Neural progenitor cell (in vitro differentiated cells): ENCODE measurements at regions not wholly inside any gene's neighbourhood (a gene's known extent, or its start where the extent isn't known, plus 50 kb on each side); places are given as distances from the start of the nearest gene placed in this dataset.

ENCODE experiments used
- DNase-seq: peaks from one replicate; pipeline ENCODE4 v3.0.0-alpha.2; 2016; ENCODE audit warnings: low spot score
- H2AFZ ChIP-seq: fragments of 200-600 bp; sonication (generic); replicated peaks from 2 replicates; pipeline ENCODE4 v1.6.1; 2016; ENCODE audit warnings: antibody characterized with exemption
- H3F3A ChIP-seq: fragments of 200-600 bp; sonication (generic); 2 replicates; pipeline ENCODE4 v1.6.1; 2016; ENCODE audit warnings: antibody characterized with exemption, low read depth
- H3K27ac ChIP-seq: fragments of 200-600 bp; sonication (generic); 2 replicates; pipeline ENCODE4 v1.5.1; 2016; ENCODE audit warnings: mild to moderate bottlenecking
- H3K27me3 ChIP-seq: fragments of 200-600 bp; sonication (generic); 2 replicates; pipeline ENCODE4 v1.6.1; 2016; ENCODE audit warnings: mild to moderate bottlenecking, moderate library complexity
- H3K36me3 ChIP-seq: fragments of 200-600 bp; sonication (generic); 2 replicates; pipeline ENCODE4 v1.5.1; 2016
- H3K4me1 ChIP-seq: fragments of 200-600 bp; sonication (generic); 2 replicates; pipeline ENCODE4 v1.6.1; 2016; ENCODE audit warnings: mixed run types
- H3K4me2 ChIP-seq: fragments of 200-600 bp; sonication (generic); 2 replicates; pipeline ENCODE4 v1.6.1; 2016
- H3K4me3 ChIP-seq: fragments of 200-600 bp; sonication (generic); 2 replicates; pipeline ENCODE4 v1.5.1; 2016
- H3K79me2 ChIP-seq: fragments of 200-600 bp; sonication (generic); 2 replicates; pipeline ENCODE4 v1.6.1; 2016; ENCODE audit warnings: low read depth
- H3K9ac ChIP-seq: fragments of 200-600 bp; sonication (generic); 2 replicates; pipeline ENCODE4 v1.6.1; 2016
- H3K9me3 ChIP-seq: fragments of 200-600 bp; sonication (generic); 2 replicates; pipeline ENCODE4 v1.5.1; 2016; ENCODE audit warnings: low read depth
- H4K20me1 ChIP-seq: fragments of 200-600 bp; sonication (generic); 2 replicates; pipeline ENCODE4 v1.6.1; 2016; ENCODE audit warnings: low read depth
- H3K27ac Mint-ChIP-seq: 3 replicates; pipeline ENCODE4 v1.8.0; 2021; ENCODE audit warnings: mixed read lengths
- H3K27me3 Mint-ChIP-seq: 2 replicates; pipeline ENCODE4 v1.8.0; 2022; ENCODE audit warnings: low read depth, mild to moderate bottlenecking, inconsistent platforms, moderate library complexity, mixed read lengths; ENCODE audit not compliant: insufficient read depth
- H3K36me3 Mint-ChIP-seq: 3 replicates; pipeline ENCODE4 v1.8.0; 2021; ENCODE audit warnings: mixed read lengths
- H3K4me1 Mint-ChIP-seq: 3 replicates; pipeline ENCODE4 v1.8.0; 2021; ENCODE audit warnings: mixed read lengths
- H3K4me3 Mint-ChIP-seq: 3 replicates; pipeline ENCODE4 v1.8.0; 2021; ENCODE audit warnings: mild to moderate bottlenecking, moderate library complexity, mixed read lengths
- H3K9me3 Mint-ChIP-seq: 3 replicates; pipeline ENCODE4 v1.8.0; 2020; ENCODE audit warnings: mixed read lengths
- EZH2 ChIP-seq: fragments of 200-600 bp; sonication (generic); IDR thresholded peaks from 2 replicates; pipeline ENCODE4 v1.6.1; 2017; ENCODE audit warnings: antibody characterized with exemption, mild to moderate bottlenecking, moderate library complexity
- EZH2phosphoT487 ChIP-seq: fragments of 200-600 bp; sonication (generic); IDR thresholded peaks from 2 replicates; pipeline ENCODE4 v1.6.1; 2017; ENCODE audit warnings: antibody characterized with exemption
- TF ChIP-seq, protein P1 (sequence below): fragments of 200-600 bp; sonication (generic); IDR thresholded peaks from 2 replicates; pipeline ENCODE4 v1.5.1; 2017; ENCODE audit warnings: antibody characterized with exemption, mild to moderate bottlenecking

DNA sequence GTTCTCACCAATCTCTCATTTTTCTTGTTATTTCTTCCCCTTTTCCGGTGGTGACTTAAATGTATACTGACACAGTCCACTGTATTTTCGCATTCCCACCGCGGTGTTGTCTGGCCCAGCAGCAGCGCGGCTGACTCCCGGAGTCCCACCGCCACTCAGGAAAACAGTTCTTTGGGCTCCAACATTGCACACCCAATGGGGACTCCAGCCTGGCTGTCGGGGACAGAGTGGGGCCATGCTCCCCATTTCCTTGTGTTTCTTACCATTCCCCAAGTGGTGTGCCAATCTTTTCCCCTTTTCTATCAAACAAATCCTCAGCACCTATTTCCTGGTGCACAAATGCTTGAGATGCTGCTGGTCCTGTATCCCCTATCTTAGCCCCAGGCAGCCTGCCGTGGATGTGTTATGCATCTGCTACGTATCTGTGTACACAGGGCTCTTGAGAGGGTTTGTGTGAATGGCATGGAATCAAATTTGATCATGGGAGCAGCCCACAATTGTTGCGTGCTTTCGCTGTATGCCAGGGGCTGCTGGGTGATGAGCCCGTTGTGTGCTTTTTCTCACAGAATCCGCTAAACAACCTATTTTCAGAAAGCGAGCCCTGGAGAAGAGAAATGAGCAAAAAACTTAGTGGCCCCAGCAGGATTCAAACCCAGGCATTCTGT lies 219.1 kb upstream of the RGMA start:
- Mint-ChIP-seq H3K27ac (peak overlapping the region; percentile 6), H3K9me3 (peaks cover 3% of the 10 kb centered on the region), H3K4me1 (peaks cover 35% of the 10 kb centered on the region), H3K4me3 (no peak overlapping the region), H3K27me3 (peaks cover 7% of the 10 kb centered on the region), H3K36me3 (no peaks in the 10 kb centered on the region)
- Histone ChIP-seq H3K4me2 (no peak overlapping the region), H4K20me1 (no peaks in the 10 kb centered on the region), H3K27ac (no peak overlapping the region), H3K27me3 (no peaks in the 10 kb centered on the region), H3K9me3 (no peaks in the 10 kb centered on the region), H2AFZ (no peak overlapping the region), H3F3A (peaks cover 29% of the 10 kb centered on the region), H3K36me3 (no peaks in the 10 kb centered on the region), H3K9ac (no peak overlapping the region), H3K79me2 (no peaks in the 10 kb centered on the region), H3K4me3 (no peak overlapping the region), H3K4me1 (peaks cover 34% of the 10 kb centered on the region)
- no peak for TF ChIP-seq EZH2phosphoT487
- no peak for TF ChIP-seq EZH2
- TF ChIP-seq, protein P1, sequence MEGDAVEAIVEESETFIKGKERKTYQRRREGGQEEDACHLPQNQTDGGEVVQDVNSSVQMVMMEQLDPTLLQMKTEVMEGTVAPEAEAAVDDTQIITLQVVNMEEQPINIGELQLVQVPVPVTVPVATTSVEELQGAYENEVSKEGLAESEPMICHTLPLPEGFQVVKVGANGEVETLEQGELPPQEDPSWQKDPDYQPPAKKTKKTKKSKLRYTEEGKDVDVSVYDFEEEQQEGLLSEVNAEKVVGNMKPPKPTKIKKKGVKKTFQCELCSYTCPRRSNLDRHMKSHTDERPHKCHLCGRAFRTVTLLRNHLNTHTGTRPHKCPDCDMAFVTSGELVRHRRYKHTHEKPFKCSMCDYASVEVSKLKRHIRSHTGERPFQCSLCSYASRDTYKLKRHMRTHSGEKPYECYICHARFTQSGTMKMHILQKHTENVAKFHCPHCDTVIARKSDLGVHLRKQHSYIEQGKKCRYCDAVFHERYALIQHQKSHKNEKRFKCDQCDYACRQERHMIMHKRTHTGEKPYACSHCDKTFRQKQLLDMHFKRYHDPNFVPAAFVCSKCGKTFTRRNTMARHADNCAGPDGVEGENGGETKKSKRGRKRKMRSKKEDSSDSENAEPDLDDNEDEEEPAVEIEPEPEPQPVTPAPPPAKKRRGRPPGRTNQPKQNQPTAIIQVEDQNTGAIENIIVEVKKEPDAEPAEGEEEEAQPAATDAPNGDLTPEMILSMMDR, result no peak
- DNase-seq, result no peak

DNA sequence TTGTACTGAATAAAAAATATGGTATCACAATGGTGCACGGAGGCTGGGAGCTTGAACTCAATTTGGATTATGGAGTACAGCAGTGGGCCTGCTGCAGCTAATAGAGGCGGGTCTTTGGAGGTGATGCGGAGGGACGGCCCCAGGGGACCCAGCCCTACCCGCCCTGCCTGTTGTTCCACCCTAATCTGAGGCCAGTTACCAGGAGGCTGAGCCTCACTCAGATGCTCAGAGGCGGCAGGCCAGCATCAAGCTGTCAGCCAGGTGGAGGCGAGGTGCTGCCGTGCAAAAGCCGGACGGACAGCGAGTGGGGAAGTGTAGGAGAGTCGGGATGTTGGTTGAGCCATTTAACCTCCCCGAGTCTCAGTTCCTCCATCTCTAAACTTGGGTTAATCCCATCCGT lies 218.5 kb upstream of the RGMA start:
- Mint-ChIP-seq H3K27ac (peak overlapping the region; percentile 61), H3K27me3 (peaks cover 7% of the 10 kb centered on the region), H3K4me1 (peaks cover 28% of the 10 kb centered on the region), H3K9me3 (peaks cover 3% of the 10 kb centered on the region), H3K36me3 (no peaks in the 10 kb centered on the region), H3K4me3 (no peak overlapping the region)
- Histone ChIP-seq H3K27me3 (no peaks in the 10 kb centered on the region), H3K27ac (no peak overlapping the region), H3K79me2 (no peaks in the 10 kb centered on the region), H3K36me3 (no peaks in the 10 kb centered on the region), H2AFZ (no peak overlapping the region), H3K9ac (no peak overlapping the region), H3K4me3 (no peak overlapping the region), H3K4me1 (peaks cover 27% of the 10 kb centered on the region), H4K20me1 (no peaks in the 10 kb centered on the region), H3K4me2 (no peak overlapping the region), H3F3A (peaks cover 22% of the 10 kb centered on the region), H3K9me3 (no peaks in the 10 kb centered on the region)
- DNase-seq, result peak; percentile 33
- TF ChIP-seq, protein P1, result no peak
- no peak for TF ChIP-seq EZH2phosphoT487
- no peak for TF ChIP-seq EZH2

DNA sequence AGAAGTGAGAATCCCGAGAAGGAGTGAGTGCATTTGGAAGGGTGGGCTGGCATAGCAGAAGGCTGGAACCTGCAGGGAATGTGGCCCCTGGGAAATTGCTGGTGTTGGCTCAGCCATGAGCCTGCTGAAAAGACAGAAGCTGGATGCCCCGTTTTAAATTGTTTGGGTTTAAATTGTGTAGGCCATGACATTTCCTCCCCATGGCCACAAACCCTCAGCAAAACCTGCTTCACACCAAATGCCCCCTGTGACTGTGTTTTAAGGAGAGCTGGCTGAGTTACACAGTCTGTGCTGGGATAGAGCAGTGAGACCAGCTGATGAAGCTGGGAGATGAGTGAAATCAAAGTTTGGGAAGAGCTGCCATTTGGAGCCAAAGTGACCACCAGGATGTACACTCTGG lies 216.3 kb upstream of the RGMA start:
- peak overlapping the region; percentile 57 for H3K27ac Mint-ChIP-seq
- no peak for DNase-seq
- H3K27me3 Mint-ChIP-seq, result peaks cover 10% of the 10 kb centered on the region

More for the DNA sequence above, 216.3 kb upstream of the RGMA start:
- no peaks in the 10 kb centered on the region for H4K20me1 ChIP-seq
- H3F3A ChIP-seq, result peaks cover 6% of the 10 kb centered on the region
- no peaks in the 10 kb centered on the region for H3K27me3 ChIP-seq
- H3K4me1 ChIP-seq, result peaks cover 13% of the 10 kb centered on the region
- no peaks in the 10 kb centered on the region for H3K9me3 ChIP-seq
- no peaks in the 10 kb centered on the region for H3K36me3 ChIP-seq
- no peak overlapping the region for H3K4me3 ChIP-seq
- TF ChIP-seq EZH2 (no peak), EZH2phosphoT487 (no peak)
- TF ChIP-seq, protein P1, result no peak
- no peak overlapping the region for H2AFZ ChIP-seq
- H3K79me2 ChIP-seq, result no peaks in the 10 kb centered on the region
- no peak overlapping the region for H3K4me3 Mint-ChIP-seq
- peaks cover 23% of the 10 kb centered on the region for H3K4me1 Mint-ChIP-seq
- peaks cover 5% of the 10 kb centered on the region for H3K9me3 Mint-ChIP-seq
- no peak overlapping the region for H3K9ac ChIP-seq
- no peak overlapping the region for H3K4me2 ChIP-seq
- H3K27ac ChIP-seq, result no peak overlapping the region
- no peaks in the 10 kb centered on the region for H3K36me3 Mint-ChIP-seq
